Astrocyte of the spinal cord (primary cell): ENCODE measurements at regions not wholly inside any gene's neighbourhood (a gene's known extent, or its start where the extent isn't known, plus 50 kb on each side); places are given as distances from the start of the nearest gene placed in this dataset.
A peak's percentile ranks its signal among the peaks of the same experiment; 100 is the strongest.

ENCODE experiments used
- DNase-seq: peaks from one replicate; pipeline ENCODE4 v3.0.0; 2011; ENCODE audit warnings: low read depth, low spot score
- H3K4me3 ChIP-seq: 2 replicates; pipeline ENCODE4 v1.5.1; 2011; ENCODE audit warnings: low read depth, mild to moderate bottlenecking, low read length, moderate library complexity
- CTCF ChIP-seq: IDR thresholded peaks from 2 replicates; pipeline ENCODE4 v1.5.1; 2012; ENCODE audit warnings: low read depth, mild to moderate bottlenecking, low read length, inconsistent platforms
- in situ Hi-C: cut with HindIII; loops from 2 replicates; pipeline ENCODE4 v1.10.0; 2017; ENCODE audit warnings: low sequenced_read_pairs

GRCh38 chr2:234235191-234235590 lies 184.7 kb downstream of the SPP2 start:
- DNase-seq: no peak
- no peak for TF ChIP-seq CTCF
- H3K4me3 ChIP-seq: no peak overlapping the region
- in situ Hi-C loops: no loop called here

- no peak for DNase-seq
- in situ Hi-C loops: no loop called here
- H3K4me3 ChIP-seq: no peak overlapping the region
- TF ChIP-seq CTCF: no peak
These were observed 181.0 kb downstream of the SPP2 start for GRCh38 chr2:234231460-234231859.

GRCh38 chr2:234219046-234219310 lies 168.5 kb downstream of the SPP2 start:
- DNase-seq: no peak
- no peak overlapping the region for H3K4me3 ChIP-seq
- in situ Hi-C loops: no loop called here
- no peak for TF ChIP-seq CTCF

- in situ Hi-C loops: no loop called here
- TF ChIP-seq CTCF: no peak
- no peak overlapping the region for H3K4me3 ChIP-seq
- no peak for DNase-seq
These were observed 168.0 kb downstream of the SPP2 start for GRCh38 chr2:234218266-234219045.

- no peak for TF ChIP-seq CTCF
- no peak for DNase-seq
- no peak overlapping the region for H3K4me3 ChIP-seq
- in situ Hi-C loops: no loop called here
These were observed 162.0 kb downstream of the SPP2 start for GRCh38 chr2:234212534-234212933.

GRCh38 chr2:234211797-234212196 lies 161.3 kb downstream of the SPP2 start:
- no peak overlapping the region for H3K4me3 ChIP-seq
- in situ Hi-C loops: no loop called here
- no peak for TF ChIP-seq CTCF
- peak; percentile 55 for DNase-seq
